Kidney epithelial cell (primary cell): ENCODE measurements at regions not wholly inside any gene's neighbourhood (a gene's known extent, or its start where the extent isn't known, plus 50 kb on each side); places are given as distances from the start of the nearest gene placed in this dataset.
"Not testable (repeated sequence)": the region's sequence is repeated elsewhere in the genome, so short reads cannot be mapped to it uniquely, and the experiment has no call there.

ENCODE experiments used
- DNase-seq: peaks from one replicate; pipeline ENCODE4 v3.0.0-alpha.2; 2010; ENCODE audit warnings: low read depth
- H3K27me3 ChIP-seq: 2 replicates; pipeline ENCODE4 v1.6.0; 2011; ENCODE audit warnings: low read length; ENCODE audit not compliant: control insufficient read depth, insufficient read depth
- H3K36me3 ChIP-seq: 2 replicates; pipeline ENCODE4 v1.5.1; 2011; ENCODE audit warnings: low read length; ENCODE audit not compliant: control insufficient read depth, insufficient read depth
- H3K4me3 ChIP-seq: 2 replicates; pipeline ENCODE4 v1.5.1; 2011; ENCODE audit warnings: low read depth, mild to moderate bottlenecking, control low read depth, low read length
- CTCF ChIP-seq: IDR thresholded peaks from 2 replicates; pipeline ENCODE4 v1.5.1; 2011; ENCODE audit warnings: mild to moderate bottlenecking, moderate library complexity, low read length, control low read depth, inconsistent platforms; ENCODE audit not compliant: insufficient read depth, poor library complexity, severe bottlenecking

- DNase-seq = no peak
- Histone ChIP-seq H3K27me3 (no peaks in the 10 kb centered on the region), H3K36me3 (no peaks in the 10 kb centered on the region), H3K4me3 (no peak overlapping the region)
- TF ChIP-seq CTCF = no peak
Measured at GRCh38 chr2:123453046-123453700, 571.9 kb upstream of the CNTNAP5 start.

GRCh38 chr2:123453772-123454171, 571.3 kb upstream of the CNTNAP5 start:
- Histone ChIP-seq H3K27me3 (no peaks in the 10 kb centered on the region), H3K36me3 (no peaks in the 10 kb centered on the region), H3K4me3 (no peak overlapping the region)
- TF ChIP-seq CTCF = no peak
- no peak for DNase-seq

- H3K27me3 ChIP-seq, DNase-seq, H3K36me3 ChIP-seq: not testable (repeated sequence)
Measured at GRCh38 chr2:123455234-123455633, 569.9 kb upstream of the CNTNAP5 start.

GRCh38 chr2:123456416-123456815, 568.7 kb upstream of the CNTNAP5 start:
- TF ChIP-seq CTCF = no peak
- no peaks in the 10 kb centered on the region for H3K27me3 ChIP-seq
- no peak overlapping the region for H3K4me3 ChIP-seq
- no peaks in the 10 kb centered on the region for H3K36me3 ChIP-seq
- no peak for DNase-seq

More at GRCh38 chr2:123455234-123455633, 569.9 kb upstream of the CNTNAP5 start:
- not testable (repeated sequence) for H3K4me3 ChIP-seq

- no peak for DNase-seq
- Histone ChIP-seq H3K27me3 (no peaks in the 10 kb centered on the region), H3K4me3 (no peak overlapping the region), H3K36me3 (no peaks in the 10 kb centered on the region)
- TF ChIP-seq CTCF = no peak
Measured at GRCh38 chr2:123463886-123464285, 561.2 kb upstream of the CNTNAP5 start.

- Histone ChIP-seq H3K27me3 (no peaks in the 10 kb centered on the region), H3K36me3 (no peaks in the 10 kb centered on the region), H3K4me3 (no peak overlapping the region)
- no peak for TF ChIP-seq CTCF
- no peak for DNase-seq
Measured at GRCh38 chr2:123468071-123468470, 557.0 kb upstream of the CNTNAP5 start.
